Neural crest cell (in vitro differentiated cells): ENCODE measurements at regions not wholly inside any gene's neighbourhood (a gene's known extent, or its start where the extent isn't known, plus 50 kb on each side); places are given as distances from the start of the nearest gene placed in this dataset.

Experiments used
- DNase-seq: peaks from one replicate; pipeline ENCODE4 v3.0.0; 2021; ENCODE audit warnings: low read depth, mixed read lengths, low spot score
- H3K27ac Mint-ChIP-seq: one replicate; pipeline ENCODE4 v1.8.0; 2021; ENCODE audit warnings: mild to moderate bottlenecking, mixed read lengths; ENCODE audit not compliant: unreplicated experiment
- H3K27me3 Mint-ChIP-seq: 2 replicates; pipeline ENCODE4 v1.8.0; 2021; ENCODE audit warnings: low read depth, mild to moderate bottlenecking, mixed read lengths
- H3K36me3 Mint-ChIP-seq: 2 replicates; pipeline ENCODE4 v1.8.0; 2021; ENCODE audit warnings: low read depth, mild to moderate bottlenecking, mixed read lengths
- H3K4me1 Mint-ChIP-seq: 2 replicates; pipeline ENCODE4 v1.8.0; 2021; ENCODE audit warnings: mixed read lengths
- H3K4me3 Mint-ChIP-seq: one replicate; pipeline ENCODE4 v1.8.0; 2021; ENCODE audit warnings: mild to moderate bottlenecking, mixed read lengths
- H3K9me3 Mint-ChIP-seq: 2 replicates; pipeline ENCODE4 v1.8.0; 2021; ENCODE audit warnings: mixed read lengths
- TF ChIP-seq, protein P1 (sequence below): fragments of 200-600 bp; sonication (generic); conservative IDR thresholded peaks from 2 replicates; pipeline ENCODE4 v1.5.0; 2021; ENCODE audit warnings: antibody characterized with exemption, mild to moderate bottlenecking

DNA sequence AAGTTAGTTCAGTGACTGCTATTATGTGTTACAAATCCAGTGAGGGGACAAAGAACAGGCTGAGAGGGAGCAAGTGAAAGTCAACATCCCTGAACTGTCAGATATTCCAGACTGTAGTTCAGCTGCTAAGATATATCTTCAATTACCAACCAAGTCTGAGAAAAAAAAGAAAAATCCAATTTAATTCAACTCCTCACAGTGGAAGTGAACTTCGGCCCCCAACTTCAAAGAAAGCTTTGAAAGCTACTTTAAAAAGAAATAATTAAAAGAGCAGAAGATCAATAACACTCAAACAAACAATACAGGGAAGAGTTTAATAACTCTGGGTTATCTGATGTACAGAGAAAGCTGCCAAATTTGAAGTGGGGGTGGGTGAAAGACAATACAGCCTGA is 174.0 kb downstream of the SERPINI1 start:
- TF ChIP-seq, protein P1, sequence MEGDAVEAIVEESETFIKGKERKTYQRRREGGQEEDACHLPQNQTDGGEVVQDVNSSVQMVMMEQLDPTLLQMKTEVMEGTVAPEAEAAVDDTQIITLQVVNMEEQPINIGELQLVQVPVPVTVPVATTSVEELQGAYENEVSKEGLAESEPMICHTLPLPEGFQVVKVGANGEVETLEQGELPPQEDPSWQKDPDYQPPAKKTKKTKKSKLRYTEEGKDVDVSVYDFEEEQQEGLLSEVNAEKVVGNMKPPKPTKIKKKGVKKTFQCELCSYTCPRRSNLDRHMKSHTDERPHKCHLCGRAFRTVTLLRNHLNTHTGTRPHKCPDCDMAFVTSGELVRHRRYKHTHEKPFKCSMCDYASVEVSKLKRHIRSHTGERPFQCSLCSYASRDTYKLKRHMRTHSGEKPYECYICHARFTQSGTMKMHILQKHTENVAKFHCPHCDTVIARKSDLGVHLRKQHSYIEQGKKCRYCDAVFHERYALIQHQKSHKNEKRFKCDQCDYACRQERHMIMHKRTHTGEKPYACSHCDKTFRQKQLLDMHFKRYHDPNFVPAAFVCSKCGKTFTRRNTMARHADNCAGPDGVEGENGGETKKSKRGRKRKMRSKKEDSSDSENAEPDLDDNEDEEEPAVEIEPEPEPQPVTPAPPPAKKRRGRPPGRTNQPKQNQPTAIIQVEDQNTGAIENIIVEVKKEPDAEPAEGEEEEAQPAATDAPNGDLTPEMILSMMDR: no peak
- no peak overlapping the region for H3K4me3 Mint-ChIP-seq
- H3K36me3 Mint-ChIP-seq: no peaks in the 10 kb centered on the region
- H3K27me3 Mint-ChIP-seq: no peaks in the 10 kb centered on the region
- no peak for DNase-seq
- peaks cover 4% of the 10 kb centered on the region for H3K9me3 Mint-ChIP-seq
- no peak overlapping the region for H3K27ac Mint-ChIP-seq
- peaks cover 15% of the 10 kb centered on the region for H3K4me1 Mint-ChIP-seq

DNA sequence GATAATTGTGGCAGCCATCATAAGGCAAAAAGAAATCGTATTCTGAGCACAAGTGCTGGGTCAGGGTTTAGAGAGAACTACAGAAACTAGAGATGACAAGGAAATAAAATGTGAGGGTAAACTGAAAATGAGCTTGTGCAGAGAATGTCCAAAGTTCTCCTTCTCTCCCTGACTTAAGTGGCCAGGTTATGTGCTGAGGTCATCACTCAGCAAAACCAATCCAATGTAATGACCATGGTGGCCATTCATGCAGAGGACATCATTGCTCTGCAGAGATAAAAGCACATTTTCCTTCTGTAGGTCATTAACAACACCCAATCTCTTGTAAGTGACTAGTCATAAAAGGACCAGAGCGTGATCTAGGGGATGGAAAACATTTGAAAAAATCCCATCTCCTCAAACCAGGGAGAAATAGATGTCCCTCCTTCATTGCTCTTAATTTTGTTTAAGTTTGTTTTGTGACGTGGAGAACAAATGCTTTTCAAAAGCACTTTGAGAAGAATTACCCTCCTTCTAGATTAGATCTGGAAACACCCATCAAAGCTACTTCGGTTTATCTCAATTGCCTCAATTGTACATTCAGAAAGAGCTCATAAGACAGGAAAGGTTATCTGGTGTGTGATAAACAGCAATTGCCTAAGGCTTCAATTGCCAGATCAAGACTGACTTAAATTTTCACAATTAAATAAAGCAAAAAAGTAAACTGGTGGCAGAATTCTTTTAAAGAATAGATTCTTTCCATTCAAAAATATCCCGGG is 173.4 kb downstream of the SERPINI1 start:
- no peak for DNase-seq
- no peaks in the 10 kb centered on the region for H3K27me3 Mint-ChIP-seq
- no peak overlapping the region for H3K27ac Mint-ChIP-seq
- TF ChIP-seq, protein P1: no peak
- H3K9me3 Mint-ChIP-seq: peaks cover 4% of the 10 kb centered on the region
- H3K36me3 Mint-ChIP-seq: no peaks in the 10 kb centered on the region
- H3K4me1 Mint-ChIP-seq: peaks cover 15% of the 10 kb centered on the region
- H3K4me3 Mint-ChIP-seq: no peak overlapping the region

DNA sequence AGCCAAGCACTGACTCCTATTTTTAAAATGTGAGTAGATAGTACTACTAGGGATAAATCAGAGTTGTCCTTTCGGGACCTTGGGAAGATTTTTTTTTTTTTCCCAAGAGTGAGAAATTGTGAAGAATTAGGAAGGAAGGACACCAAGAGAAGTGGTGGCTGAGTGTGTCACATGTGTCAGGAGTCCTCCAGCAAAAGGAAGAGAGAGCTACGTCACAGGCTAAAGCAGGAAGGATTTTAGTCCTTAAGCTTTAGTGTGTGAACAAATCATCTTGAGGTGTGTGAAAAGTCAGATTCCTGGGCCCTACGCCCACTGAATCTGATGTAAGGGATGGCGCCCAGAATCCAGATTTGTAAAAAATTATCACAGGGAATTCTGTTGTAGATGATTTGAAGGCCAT is 172.7 kb downstream of the SERPINI1 start:
- no peak overlapping the region for H3K27ac Mint-ChIP-seq
- peaks cover 19% of the 10 kb centered on the region for H3K4me1 Mint-ChIP-seq
- no peak for DNase-seq
- H3K36me3 Mint-ChIP-seq: no peaks in the 10 kb centered on the region
- peaks cover 6% of the 10 kb centered on the region for H3K9me3 Mint-ChIP-seq
- H3K27me3 Mint-ChIP-seq: no peaks in the 10 kb centered on the region
- no peak overlapping the region for H3K4me3 Mint-ChIP-seq
- TF ChIP-seq, protein P1: no peak

DNA sequence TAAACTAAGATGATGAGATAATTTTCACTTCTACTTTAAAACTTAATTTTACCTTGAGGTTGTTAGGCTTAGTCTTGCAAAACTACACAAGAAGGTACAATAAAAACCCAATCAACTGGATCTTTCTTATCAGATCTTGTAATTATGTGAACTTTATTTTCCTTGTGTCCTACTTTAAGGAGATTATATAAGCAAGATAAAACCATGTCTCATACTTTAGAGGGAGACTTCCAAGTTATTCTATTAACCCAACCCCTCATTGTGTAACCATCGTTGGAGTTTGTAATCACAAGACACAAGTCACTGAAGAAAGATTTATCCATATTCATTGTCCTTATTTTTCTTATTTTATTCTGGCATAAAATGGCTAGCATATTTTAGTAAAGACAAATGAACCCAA is 165.6 kb downstream of the SERPINI1 start:
- DNase-seq: no peak
- peaks cover 3% of the 10 kb centered on the region for H3K9me3 Mint-ChIP-seq
- TF ChIP-seq, protein P1: no peak
- no peaks in the 10 kb centered on the region for H3K36me3 Mint-ChIP-seq
- no peaks in the 10 kb centered on the region for H3K27me3 Mint-ChIP-seq
- peaks cover 5% of the 10 kb centered on the region for H3K4me1 Mint-ChIP-seq
- H3K4me3 Mint-ChIP-seq: no peak overlapping the region
- no peak overlapping the region for H3K27ac Mint-ChIP-seq

DNA sequence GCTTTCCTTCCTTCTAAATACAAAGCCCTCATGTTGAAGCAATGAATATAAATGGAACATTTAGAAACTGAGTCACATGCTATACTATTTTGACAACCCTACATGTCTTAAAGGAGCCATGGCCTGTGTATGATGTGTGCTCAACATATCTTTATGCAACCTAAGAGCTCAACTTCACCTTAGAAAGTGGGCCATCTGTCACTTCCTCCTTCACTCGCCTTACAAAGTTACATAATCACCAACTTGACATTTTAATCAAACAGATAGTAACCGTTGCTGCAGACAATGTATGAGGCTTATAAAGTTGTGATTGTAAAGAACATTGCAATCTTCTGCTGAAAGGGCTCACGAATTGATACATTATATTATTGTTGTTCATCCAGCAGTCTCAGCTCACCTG is 163.6 kb downstream of the SERPINI1 start:
- Mint-ChIP-seq H3K9me3 (peaks cover 3% of the 10 kb centered on the region), H3K27me3 (no peaks in the 10 kb centered on the region), H3K36me3 (no peaks in the 10 kb centered on the region), H3K4me1 (peaks cover 12% of the 10 kb centered on the region), H3K4me3 (no peak overlapping the region), H3K27ac (no peak overlapping the region)
- no peak for DNase-seq
- TF ChIP-seq, protein P1: no peak
